OCI-LY3 (cell line): ENCODE measurements at regions not wholly inside any gene's neighbourhood (a gene's known extent, or its start where the extent isn't known, plus 50 kb on each side); places are given as distances from the start of the nearest gene placed in this dataset.

Experiments used
- H2AFZ ChIP-seq: fragments of 200-600, 300-600 bp; shearing (Covaris generic); 2 replicates; pipeline ENCODE4 v1.6.0; 2014; ENCODE audit warnings: antibody characterized with exemption, low read depth, low read length
- H3K27ac ChIP-seq: fragments of 200-600, 300-600 bp; sonication (generic); 2 replicates; pipeline ENCODE4 v1.5.1; 2014; ENCODE audit warnings: mild to moderate bottlenecking, low read length, moderate library complexity, mixed read lengths
- H3K27me3 ChIP-seq: fragments of 200-600, 300-600 bp; sonication (generic); 2 replicates; pipeline ENCODE4 v1.6.1; 2014; ENCODE audit warnings: low read depth, low read length, mixed read lengths
- H3K36me3 ChIP-seq: fragments of 200-600, 300-600 bp; sonication (generic); replicated peaks from 2 replicates; pipeline ENCODE3; 2014; ENCODE audit warnings: low read depth, low read length, mixed read lengths
- H3K4me1 ChIP-seq: fragments of 300-600, 200-600 bp; sonication (generic); 2 replicates; pipeline ENCODE4 v1.6.1; 2014; ENCODE audit warnings: low read length, mixed read lengths
- H3K4me2 ChIP-seq: fragments of 200-600, 300-600 bp; sonication (generic); 2 replicates; pipeline ENCODE4 v1.6.1; 2014; ENCODE audit warnings: low read length, mixed read lengths
- H3K4me3 ChIP-seq: fragments of 300-600, 200-600 bp; sonication (generic); 2 replicates; pipeline ENCODE4 v1.5.1; 2014; ENCODE audit warnings: antibody characterized with exemption, mild to moderate bottlenecking, low read length, moderate library complexity
- H3K79me2 ChIP-seq: fragments of 300-600, 200-600 bp; shearing (Covaris generic); 2 replicates; pipeline ENCODE4 v1.6.1; 2014; ENCODE audit warnings: mild to moderate bottlenecking, low read length, mixed read lengths
- H3K9ac ChIP-seq: fragments of 300-600, 200-600 bp; shearing (Covaris generic); 2 replicates; pipeline ENCODE4 v1.6.0; 2014; ENCODE audit warnings: mild to moderate bottlenecking, low read length, moderate library complexity
- H3K9me3 ChIP-seq: fragments of 200-600, 300-600 bp; shearing (Covaris generic); 2 replicates; pipeline ENCODE4 v1.6.1; 2014; ENCODE audit warnings: low read length, mixed read lengths; ENCODE audit not compliant: insufficient read depth
- H4K20me1 ChIP-seq: fragments of 200-600, 300-600 bp; sonication (generic); 2 replicates; pipeline ENCODE4 v1.6.1; 2016; ENCODE audit warnings: low read length, mixed read lengths; ENCODE audit not compliant: insufficient read depth
- EZH2phosphoT487 ChIP-seq: fragments of 200-600 bp; shearing (Covaris generic); IDR thresholded peaks from 2 replicates; pipeline ENCODE4 v1.6.1; 2018; ENCODE audit warnings: antibody characterized with exemption, mixed run types, low read depth
- TF ChIP-seq, protein P1 (sequence below): fragments of 200-600, 300-600 bp; sonication (generic); IDR thresholded peaks from 2 replicates; pipeline ENCODE4 v1.5.1; 2014; ENCODE audit warnings: antibody characterized with exemption, low read length, low read depth

GRCh38 chr1:5225707-5226704 is 571.6 kb downstream of the AJAP1 start:
- no peaks in the 10 kb centered on the region for H3K36me3 ChIP-seq
- H3K79me2 ChIP-seq = no peaks in the 10 kb centered on the region
- no peak overlapping the region for H3K9ac ChIP-seq
- H3K4me1 ChIP-seq = no peaks in the 10 kb centered on the region
- H2AFZ ChIP-seq = no peak overlapping the region
- H3K9me3 ChIP-seq = no peaks in the 10 kb centered on the region
- H3K4me2 ChIP-seq = no peak overlapping the region
- no peaks in the 10 kb centered on the region for H4K20me1 ChIP-seq
- H3K27ac ChIP-seq = no peak overlapping the region
- no peak overlapping the region for H3K4me3 ChIP-seq
- H3K27me3 ChIP-seq = no peaks in the 10 kb centered on the region
- TF ChIP-seq, protein P1, sequence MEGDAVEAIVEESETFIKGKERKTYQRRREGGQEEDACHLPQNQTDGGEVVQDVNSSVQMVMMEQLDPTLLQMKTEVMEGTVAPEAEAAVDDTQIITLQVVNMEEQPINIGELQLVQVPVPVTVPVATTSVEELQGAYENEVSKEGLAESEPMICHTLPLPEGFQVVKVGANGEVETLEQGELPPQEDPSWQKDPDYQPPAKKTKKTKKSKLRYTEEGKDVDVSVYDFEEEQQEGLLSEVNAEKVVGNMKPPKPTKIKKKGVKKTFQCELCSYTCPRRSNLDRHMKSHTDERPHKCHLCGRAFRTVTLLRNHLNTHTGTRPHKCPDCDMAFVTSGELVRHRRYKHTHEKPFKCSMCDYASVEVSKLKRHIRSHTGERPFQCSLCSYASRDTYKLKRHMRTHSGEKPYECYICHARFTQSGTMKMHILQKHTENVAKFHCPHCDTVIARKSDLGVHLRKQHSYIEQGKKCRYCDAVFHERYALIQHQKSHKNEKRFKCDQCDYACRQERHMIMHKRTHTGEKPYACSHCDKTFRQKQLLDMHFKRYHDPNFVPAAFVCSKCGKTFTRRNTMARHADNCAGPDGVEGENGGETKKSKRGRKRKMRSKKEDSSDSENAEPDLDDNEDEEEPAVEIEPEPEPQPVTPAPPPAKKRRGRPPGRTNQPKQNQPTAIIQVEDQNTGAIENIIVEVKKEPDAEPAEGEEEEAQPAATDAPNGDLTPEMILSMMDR = no peak
- TF ChIP-seq EZH2phosphoT487 = no peak

GRCh38 chr1:5223206-5223605 is 568.8 kb downstream of the AJAP1 start:
- Histone ChIP-seq H4K20me1 (no peaks in the 10 kb centered on the region), H2AFZ (no peak overlapping the region), H3K4me2 (no peak overlapping the region), H3K4me3 (no peak overlapping the region), H3K36me3 (no peaks in the 10 kb centered on the region), H3K9ac (no peak overlapping the region), H3K9me3 (no peaks in the 10 kb centered on the region), H3K4me1 (no peaks in the 10 kb centered on the region), H3K27ac (no peak overlapping the region), H3K27me3 (no peaks in the 10 kb centered on the region), H3K79me2 (no peaks in the 10 kb centered on the region)
- TF ChIP-seq EZH2phosphoT487 = no peak

DNA sequence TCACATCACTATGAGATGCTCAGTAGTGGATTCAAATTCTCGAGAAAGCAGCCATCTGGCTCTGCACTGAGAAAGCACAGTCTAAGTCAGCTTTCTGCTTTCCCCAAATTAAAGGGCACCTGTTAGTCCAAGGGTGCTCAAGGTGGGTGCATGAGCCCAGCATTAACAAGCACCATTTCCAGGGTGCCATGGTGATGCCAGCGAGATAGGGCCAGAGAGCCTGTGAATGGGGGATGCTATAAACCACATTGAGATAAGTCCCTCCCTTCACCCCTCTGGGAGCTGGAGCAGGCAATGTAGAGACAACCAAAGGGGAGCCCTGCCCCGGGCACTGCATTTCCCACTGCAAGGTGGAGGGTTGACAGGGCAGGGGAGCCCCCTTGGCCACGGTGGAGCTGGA is 568.2 kb downstream of the AJAP1 start:
- Histone ChIP-seq H3K4me1 (no peaks in the 10 kb centered on the region), H3K36me3 (no peaks in the 10 kb centered on the region), H2AFZ (no peak overlapping the region), H3K79me2 (no peaks in the 10 kb centered on the region), H3K27me3 (no peaks in the 10 kb centered on the region), H4K20me1 (no peaks in the 10 kb centered on the region), H3K4me2 (no peak overlapping the region), H3K9ac (no peak overlapping the region), H3K9me3 (no peaks in the 10 kb centered on the region), H3K27ac (no peak overlapping the region), H3K4me3 (no peak overlapping the region)
- TF ChIP-seq, protein P1 = no peak
- TF ChIP-seq EZH2phosphoT487 = no peak

DNA sequence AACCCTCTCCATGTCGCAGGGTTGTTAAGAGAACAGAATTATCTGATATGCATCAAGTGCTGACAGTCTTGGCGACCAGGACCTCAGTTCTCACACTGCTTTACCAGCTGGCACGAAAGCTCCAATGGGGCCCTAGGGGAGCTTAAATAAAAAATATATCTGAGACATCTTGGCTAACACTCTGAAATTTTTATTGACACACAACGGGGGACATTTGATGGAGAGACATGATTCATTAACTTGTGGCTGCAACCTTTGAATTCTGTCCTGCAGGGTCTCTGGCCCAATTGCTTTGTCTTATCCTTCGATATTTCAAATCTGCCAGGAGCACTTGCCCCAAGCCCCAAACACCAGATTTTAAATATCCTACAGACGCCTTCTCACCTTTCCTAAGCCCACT is 567.0 kb downstream of the AJAP1 start:
- no peak overlapping the region for H3K4me2 ChIP-seq
- H2AFZ ChIP-seq = no peak overlapping the region
- no peaks in the 10 kb centered on the region for H3K27me3 ChIP-seq
- no peaks in the 10 kb centered on the region for H3K9me3 ChIP-seq
- H3K79me2 ChIP-seq = no peaks in the 10 kb centered on the region
- TF ChIP-seq, protein P1 = no peak
- no peak for TF ChIP-seq EZH2phosphoT487
- no peaks in the 10 kb centered on the region for H3K36me3 ChIP-seq
- H3K9ac ChIP-seq = no peak overlapping the region
- H4K20me1 ChIP-seq = no peaks in the 10 kb centered on the region
- no peak overlapping the region for H3K27ac ChIP-seq
- H3K4me3 ChIP-seq = no peak overlapping the region
- H3K4me1 ChIP-seq = no peaks in the 10 kb centered on the region
